Neural cell (in vitro differentiated cells): ENCODE measurements at regions not wholly inside any gene's neighbourhood (a gene's known extent, or its start where the extent isn't known, plus 50 kb on each side); places are given as distances from the start of the nearest gene placed in this dataset.

Experiments used
- EZH2 ChIP-seq: fragments of 200-600, 300-800 bp; shearing (Covaris generic), sonication (generic); IDR thresholded peaks from 2 replicates; pipeline ENCODE4 v1.6.1; 2014; ENCODE audit warnings: antibody characterized with exemption, low read length, borderline replicate concordance, mild to moderate bottlenecking; ENCODE audit not compliant: insufficient read depth, poor library complexity, severe bottlenecking
- POLR2AphosphoS5 ChIP-seq: IDR thresholded peaks from 2 replicates; pipeline ENCODE4 v1.6.1; 2012
- RAD21 ChIP-seq: fragments of 450-650 bp; conservative IDR thresholded peaks from 2 replicates; pipeline ENCODE4 v1.6.1; 2014; ENCODE audit warnings: antibody characterized with exemption, mild to moderate bottlenecking, moderate library complexity
- REST ChIP-seq: IDR thresholded peaks from 2 replicates; pipeline ENCODE4 v1.6.1; 2012; ENCODE audit warnings: borderline replicate concordance
- TAF1 ChIP-seq: IDR thresholded peaks from 2 replicates; pipeline ENCODE4 v1.6.1; 2012; ENCODE audit warnings: low read depth
- TF ChIP-seq, protein P1 (sequence below): fragments of 450-650 bp; IDR thresholded peaks from 2 replicates; pipeline ENCODE4 v1.5.1; 2014; ENCODE audit warnings: antibody characterized with exemption, mild to moderate bottlenecking, moderate library complexity; ENCODE audit not compliant: poor library complexity, severe bottlenecking

DNA sequence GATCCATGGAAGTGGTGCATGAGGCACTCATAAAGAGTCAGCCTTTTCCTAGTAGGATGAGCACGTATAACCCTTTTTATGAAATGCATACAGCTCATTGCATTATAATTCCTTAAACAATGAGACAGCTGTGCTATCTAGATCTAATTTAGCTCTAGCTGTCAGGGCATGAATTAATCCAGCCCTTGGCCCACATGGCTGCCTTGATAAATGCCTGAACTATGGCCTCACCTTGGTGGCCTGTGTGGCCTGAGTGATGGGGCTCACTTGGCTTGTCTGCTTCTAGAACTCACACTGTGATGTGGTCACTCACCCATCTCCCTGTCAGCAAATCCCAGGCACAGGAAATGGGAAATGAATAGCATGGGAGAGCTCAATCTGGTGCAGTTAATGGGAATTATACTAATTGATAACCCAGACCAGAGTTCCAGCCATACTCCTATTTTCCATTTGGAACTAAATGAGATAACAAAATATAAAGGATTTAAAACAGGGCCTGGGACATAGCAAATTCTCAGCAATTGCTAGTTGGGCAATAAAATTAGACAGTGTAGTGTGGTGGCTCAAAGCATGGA lies 153.6 kb downstream of the HS3ST2 start:
- TF ChIP-seq EZH2 (no peak), POLR2AphosphoS5 (no peak), REST (no peak), TAF1 (no peak), RAD21 (no peak)
- TF ChIP-seq, protein P1, sequence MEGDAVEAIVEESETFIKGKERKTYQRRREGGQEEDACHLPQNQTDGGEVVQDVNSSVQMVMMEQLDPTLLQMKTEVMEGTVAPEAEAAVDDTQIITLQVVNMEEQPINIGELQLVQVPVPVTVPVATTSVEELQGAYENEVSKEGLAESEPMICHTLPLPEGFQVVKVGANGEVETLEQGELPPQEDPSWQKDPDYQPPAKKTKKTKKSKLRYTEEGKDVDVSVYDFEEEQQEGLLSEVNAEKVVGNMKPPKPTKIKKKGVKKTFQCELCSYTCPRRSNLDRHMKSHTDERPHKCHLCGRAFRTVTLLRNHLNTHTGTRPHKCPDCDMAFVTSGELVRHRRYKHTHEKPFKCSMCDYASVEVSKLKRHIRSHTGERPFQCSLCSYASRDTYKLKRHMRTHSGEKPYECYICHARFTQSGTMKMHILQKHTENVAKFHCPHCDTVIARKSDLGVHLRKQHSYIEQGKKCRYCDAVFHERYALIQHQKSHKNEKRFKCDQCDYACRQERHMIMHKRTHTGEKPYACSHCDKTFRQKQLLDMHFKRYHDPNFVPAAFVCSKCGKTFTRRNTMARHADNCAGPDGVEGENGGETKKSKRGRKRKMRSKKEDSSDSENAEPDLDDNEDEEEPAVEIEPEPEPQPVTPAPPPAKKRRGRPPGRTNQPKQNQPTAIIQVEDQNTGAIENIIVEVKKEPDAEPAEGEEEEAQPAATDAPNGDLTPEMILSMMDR = no peak
